Left forelimb (tissue), 1 donor: ENCODE measurements at regions not wholly inside any gene's neighbourhood (a gene's known extent, or its start where the extent isn't known, plus 50 kb on each side); places are given as distances from the start of the nearest gene placed in this dataset.
"Not testable (repeated sequence)": the region's sequence is repeated elsewhere in the genome, so short reads cannot be mapped to it uniquely, and the experiment has no call there.

Source experiments
- DNase-seq: peaks from one replicate; pipeline ENCODE4 v3.0.0-alpha.2; 2018; ENCODE audit warnings: low spot score

DNA sequence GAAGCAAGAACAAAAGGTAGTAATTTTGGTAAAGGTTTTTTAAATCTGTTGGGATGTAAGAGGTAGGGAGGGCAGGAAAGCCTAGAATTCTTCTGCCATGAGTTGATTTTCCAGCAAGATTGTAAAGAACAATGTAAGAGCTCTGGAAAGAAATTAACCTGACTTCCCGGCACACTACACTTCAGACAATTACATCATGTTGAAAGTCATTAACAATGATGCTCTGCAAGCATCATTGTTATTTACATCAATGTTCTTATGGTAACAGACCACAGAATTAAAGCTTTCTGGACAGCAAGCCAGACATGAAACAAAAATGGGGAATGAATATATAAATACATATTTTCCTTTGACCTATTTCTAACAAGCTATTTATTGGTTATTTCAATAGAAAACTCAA lies 342.2 kb downstream of the CEP170 start:
- DNase-seq: not testable (repeated sequence)

- not testable (repeated sequence) for DNase-seq
These were observed 354.5 kb downstream of the CEP170 start for GRCh38 chr1:242900558-242900957.

DNA sequence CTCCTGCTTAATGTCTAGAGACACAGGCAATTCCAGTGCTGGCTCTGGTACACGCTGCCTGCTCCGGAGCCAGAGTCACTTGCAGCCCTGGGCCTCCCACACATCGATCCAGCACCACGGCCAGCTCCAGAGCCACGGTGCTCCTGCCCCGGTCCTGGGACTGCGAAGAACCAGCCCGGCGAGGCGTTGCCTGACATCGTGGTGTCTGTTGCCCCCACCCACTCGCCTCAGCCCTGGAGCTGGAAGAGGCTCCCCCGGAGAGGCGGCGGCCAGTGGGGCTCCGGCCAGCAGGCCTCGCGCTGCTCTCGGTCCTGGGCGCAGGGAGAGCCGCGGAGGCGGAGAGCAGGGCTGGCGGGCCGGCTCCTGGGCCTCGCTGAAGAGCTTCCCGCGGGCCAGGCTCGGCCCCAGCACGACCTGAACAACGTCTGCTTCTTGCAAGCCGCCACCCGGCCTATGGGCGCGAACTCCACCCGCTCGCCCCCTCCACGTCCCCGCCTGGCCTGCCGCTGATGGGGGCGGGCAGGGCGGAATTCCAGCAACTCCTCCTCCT lies 364.8 kb downstream of the CEP170 start:
- DNase-seq: peak; percentile 76

DNA sequence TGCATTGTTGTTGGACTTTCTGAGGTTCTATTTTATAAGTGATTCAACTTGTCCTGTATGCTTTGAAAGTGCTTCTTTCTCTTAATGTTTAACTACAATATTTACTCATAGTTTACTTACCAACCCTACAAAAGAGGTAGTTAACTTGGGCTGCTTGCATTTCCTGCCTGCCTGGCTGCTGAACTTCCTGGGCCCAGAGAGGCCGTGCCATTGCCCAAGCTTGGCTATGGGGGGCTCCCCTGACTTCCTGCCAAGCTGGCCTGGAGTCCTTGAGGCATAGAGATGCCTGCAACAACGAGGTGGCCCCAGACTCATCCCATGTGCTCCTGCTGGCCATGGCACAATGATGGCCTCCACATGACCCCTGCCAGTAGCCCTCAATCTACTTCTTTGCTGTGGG lies 361.6 kb upstream of the PLD5 start:
- no peak for DNase-seq

- DNase-seq: not testable (repeated sequence)
These were observed 355.5 kb upstream of the PLD5 start for GRCh38 chr1:242880022-242880421.

DNA sequence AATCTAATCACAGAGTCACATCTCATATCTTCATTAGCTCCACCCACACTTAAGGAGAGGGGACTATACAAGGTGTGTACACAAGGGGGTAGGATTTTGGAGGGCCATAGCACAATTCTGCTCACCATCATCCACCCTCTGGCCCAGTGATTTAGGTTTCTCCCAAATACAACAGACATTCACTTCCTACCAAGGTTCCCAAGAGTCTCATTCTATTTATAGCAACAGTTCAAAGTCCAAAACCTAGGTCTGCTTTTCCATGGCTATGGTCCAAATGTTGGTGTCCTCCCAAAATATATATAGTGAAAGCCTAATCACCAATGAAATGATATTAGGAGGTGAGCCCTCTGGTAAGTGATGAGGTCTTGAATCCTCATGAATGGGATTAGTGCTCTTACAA lies 353.2 kb upstream of the PLD5 start:
- DNase-seq: no peak

DNA sequence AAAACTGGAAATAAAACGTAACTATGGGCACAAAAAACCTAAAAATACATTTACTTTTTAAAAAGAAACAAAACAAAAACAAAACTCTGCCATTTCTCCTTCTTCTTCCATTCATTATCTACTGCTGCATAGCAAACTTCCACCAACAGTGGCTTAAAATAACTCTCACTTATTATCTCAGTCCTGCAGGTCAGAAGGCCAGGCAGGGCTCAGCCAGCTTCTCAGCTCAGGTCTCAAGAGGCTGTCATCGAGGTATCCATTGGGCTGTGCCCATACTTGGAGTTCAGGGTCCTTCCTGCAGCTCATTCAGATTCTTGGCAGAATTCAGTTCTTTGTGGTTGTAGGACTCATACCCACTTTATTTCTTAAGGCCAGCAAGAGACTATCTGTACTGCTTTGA lies 352.7 kb upstream of the PLD5 start:
- DNase-seq: no peak

DNA sequence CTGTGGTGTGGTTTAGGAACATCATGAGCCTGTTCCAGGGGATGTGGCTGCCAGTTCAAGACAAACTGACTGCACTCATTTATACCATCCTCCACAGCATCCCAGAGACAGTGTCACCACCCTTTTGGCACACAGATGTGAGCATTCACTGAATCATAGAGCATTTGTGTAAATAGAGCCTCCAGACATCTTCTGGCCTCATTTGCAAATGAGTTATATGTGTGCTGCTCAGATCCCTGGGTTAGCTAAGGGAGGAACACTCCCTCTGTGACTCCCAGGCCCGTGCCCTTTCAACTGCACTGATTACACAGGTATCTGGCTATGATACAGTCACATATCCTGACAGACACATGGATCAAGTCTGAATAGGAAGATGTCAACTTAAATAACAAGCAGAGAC lies 351.5 kb upstream of the PLD5 start:
- DNase-seq: no peak

GRCh38 chr1:242873661-242874060 lies 349.2 kb upstream of the PLD5 start:
- DNase-seq: no peak

DNA sequence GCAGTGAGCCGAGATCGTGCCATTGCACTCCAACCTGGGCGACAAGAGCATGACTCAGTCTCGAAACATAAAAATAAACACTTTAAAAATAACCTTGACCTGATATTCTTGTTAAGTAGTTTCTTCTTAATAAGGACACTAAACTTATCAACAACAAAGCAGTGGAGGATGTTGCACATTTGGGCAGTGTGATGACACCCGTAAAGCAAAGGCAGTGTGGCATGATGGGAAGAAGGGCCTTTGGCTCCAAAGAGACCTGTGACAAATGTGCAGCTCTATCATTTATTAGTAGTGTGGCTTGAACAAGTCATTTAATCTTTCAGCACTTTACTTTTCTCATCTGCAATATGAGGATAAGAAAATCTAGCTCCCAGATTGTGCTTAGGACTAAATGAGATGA lies 348.0 kb upstream of the PLD5 start:
- DNase-seq: no peak

DNA sequence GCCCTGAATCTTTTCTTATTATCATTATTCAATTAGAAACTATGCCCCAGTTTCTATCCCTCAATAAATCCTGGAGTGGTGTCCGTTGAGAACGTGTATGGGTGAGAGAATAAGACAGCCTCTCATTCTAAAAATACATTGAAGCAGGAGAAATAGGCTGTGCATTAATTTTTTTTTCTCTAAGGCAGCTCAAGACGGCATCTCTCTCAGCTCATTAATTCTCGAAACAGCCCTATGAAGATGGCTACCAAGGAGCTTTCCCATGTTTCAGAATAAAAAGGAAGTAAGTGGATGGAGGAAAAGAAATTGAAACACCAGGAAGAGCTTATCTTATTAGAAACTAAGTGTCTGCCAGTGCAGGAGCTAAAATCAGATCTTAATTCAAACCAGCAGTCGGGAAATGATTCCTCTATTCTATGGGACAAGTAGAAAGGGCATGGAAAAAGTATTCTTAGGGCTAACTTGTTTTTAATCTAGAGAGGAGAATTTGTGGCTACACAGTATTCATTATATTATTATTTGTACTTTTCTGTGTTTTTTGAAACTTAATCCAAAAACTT lies 347.1 kb upstream of the PLD5 start:
- no peak for DNase-seq

- DNase-seq: no peak
These were observed 346.5 kb upstream of the PLD5 start for GRCh38 chr1:242870966-242871365.

DNA sequence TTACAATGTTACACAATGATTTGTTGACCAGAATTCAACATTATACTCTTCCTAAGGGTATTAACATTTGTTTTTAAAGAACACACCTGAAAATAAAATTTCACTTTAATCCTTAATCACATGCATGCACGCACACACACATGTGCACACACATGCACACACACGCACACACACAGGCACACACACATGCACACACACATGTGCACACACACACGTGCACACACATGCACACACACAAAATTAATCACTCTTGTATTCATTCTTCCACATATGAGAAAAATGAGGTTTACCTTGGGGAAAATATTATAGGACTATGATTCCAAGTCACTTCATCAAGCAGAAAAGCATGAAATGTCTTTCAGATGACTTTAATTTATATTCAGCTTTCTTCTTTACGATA lies 331.8 kb upstream of the PLD5 start:
- no peak for DNase-seq

- DNase-seq: no peak
These were observed 330.0 kb upstream of the PLD5 start for GRCh38 chr1:242854466-242854865.

DNA sequence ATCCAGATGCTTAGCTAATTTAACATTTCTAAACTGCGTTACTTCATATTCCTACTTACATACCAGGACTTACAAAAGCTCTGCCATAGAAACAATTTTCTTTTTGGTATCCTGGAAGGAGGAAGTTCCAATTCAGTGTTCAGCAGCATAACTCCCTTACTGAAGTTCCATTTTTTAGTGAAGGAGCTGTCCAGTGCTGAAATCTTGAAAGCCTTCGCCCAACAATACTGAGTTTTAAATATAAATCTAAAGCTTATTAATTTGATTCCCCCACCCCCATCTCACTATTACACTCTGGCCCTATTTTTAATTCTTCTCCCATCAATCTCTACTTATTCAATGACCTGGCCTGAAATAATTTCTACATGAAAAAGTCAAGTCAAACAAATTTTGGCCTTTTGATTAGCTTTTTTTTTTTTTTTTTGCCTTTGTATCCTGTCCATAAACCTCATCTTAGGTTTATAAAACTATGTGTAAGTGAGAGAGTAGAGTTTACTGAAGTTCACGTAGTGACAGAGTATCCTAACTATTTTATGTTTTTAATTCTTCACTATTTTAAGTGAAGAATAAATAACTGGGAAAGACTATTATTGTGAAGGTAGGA lies 323.0 kb upstream of the PLD5 start:
- no peak for DNase-seq

DNA sequence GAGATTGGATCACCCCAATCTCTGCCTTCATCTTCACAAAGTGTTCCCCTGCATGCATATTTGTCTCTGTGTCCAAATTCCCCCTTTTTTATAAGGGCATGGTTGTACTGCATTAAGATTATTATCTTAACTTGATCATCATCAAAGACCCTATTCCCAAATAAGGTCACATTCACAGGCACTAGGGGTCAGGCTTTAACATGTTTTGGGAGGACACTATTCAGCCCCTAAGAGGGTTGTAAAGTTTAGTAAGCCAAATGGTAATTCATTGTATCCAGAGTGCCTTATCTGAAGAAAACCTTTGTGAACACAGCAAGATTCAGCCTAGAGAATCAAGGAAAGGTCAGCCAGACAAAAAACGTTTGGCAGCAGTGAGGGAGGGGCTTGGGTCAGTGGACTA lies 317.6 kb upstream of the PLD5 start:
- DNase-seq: no peak

DNA sequence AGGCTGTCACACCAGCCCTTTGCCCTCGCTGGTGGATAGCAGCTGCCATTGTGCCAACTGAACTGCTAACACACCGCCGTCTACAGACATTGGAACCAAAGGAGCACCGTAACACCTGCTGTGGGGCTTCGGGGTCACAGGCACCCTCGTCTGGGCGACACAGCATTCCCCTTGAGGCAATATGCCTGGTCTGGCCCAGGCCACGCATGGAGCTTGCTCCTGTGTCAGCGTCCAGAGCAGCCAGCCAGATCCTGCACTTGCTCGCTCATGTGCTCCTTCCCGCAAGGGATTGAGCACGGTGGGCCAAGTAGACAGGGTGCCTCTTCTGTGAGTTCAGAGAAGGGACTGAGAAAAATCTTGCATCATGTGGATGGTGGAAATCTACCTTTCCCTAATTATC lies 314.6 kb upstream of the PLD5 start:
- no peak for DNase-seq

- DNase-seq: no peak
These were observed 311.9 kb upstream of the PLD5 start for GRCh38 chr1:242836423-242836822.

GRCh38 chr1:242828828-242829227 lies 304.3 kb upstream of the PLD5 start:
- no peak for DNase-seq

DNA sequence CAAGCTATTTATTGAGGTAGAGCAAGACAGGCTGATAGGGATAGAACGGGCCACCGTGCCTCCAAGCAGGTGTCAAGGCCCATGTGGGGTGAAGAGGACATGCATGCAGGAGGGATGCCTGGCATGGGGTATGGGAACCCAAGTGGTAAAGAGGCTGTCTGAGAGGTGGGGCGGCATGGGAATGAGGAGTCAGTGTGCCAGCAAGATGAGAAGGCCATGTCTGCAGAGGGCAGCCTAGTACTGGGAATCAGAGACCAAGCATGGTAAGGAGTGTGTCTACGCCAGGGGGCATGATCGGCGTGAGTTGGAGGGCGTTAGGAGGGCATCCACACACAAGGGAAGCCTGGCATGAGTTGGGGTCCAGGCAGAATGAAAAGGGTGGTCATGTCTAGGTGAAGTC lies 303.7 kb upstream of the PLD5 start:
- DNase-seq: no peak

- no peak for DNase-seq
These were observed 303.0 kb upstream of the PLD5 start for GRCh38 chr1:242827538-242827937.

GRCh38 chr1:242826701-242827336 lies 302.3 kb upstream of the PLD5 start:
- no peak for DNase-seq

- no peak for DNase-seq
These were observed 299.9 kb upstream of the PLD5 start for GRCh38 chr1:242824435-242824834.
